ENCODE measurements at regions not wholly inside any gene's neighbourhood (a gene's known extent, or its start where the extent isn't known, plus 50 kb on each side); places are given as distances from the start of the nearest gene placed in this dataset.

DNA sequence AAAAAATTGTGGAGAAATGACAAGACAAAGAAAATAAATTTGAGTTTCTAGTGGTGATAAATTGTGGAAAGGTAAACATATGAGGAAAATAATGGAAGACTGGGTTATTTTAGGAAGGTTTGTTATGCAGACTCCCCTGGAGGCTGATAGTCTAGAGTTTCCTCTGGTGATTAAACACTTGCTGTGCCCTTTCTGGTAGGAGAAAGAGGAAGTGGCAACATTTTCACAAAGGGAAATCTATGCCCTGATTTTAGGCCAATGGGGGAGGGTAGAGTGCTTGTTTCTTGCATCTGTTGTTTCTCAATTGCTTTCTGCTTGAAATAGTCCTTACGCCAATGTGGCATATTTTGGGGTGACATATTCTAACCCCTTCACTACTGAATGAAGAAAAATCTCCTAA is 129.1 kb upstream of the DOK5 start:
- in situ Hi-C loops (cut with HindIII; ENCODE audit: low pct_unique_long_range_greater_than_20kb, low sequenced_read_pairs): no loop called here

DNA sequence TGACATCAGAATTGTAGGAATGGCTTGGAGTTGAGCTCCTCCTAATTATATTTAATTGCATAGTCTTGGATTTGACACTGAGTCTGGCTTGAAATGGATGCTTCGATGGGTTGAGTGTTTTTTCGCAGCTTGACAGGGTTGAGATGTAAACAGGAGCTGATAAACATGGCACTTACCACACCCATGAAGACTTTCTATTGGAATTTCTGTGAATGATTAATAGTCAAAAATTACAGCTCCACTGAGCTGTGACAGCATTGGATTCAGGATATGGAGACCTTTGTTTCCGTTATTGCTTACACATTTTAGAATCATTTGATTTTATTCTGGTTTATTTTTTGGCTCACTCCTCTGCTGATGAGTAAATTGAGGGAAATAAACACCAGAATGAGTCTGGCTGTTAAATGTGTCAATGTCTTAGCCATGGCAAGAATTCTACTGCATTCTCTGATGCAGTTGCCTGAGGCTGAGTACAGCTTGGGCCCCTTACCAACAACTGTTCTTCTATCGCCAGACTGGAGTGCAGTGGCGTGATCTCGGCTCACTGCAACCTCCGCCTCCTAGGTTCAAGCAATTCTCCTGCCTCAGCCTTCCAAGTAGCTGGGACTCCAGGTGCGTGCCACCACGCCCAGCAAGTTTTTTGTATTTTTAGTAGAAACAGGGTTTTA is 128.1 kb upstream of the DOK5 start:
- BruUV-seq (replicated peaks): no TSS peak
- Histone ChIP-seq H3K27me3 (ENCODE audit: control insufficient read depth, insufficient read depth, low read length) (no peaks in the 10 kb centered on the region), H3K9me3 (ENCODE audit: control insufficient read depth, insufficient read depth, low read depth, low read length) (no peaks in the 10 kb centered on the region), H3K36me3 (ENCODE audit: control insufficient read depth, insufficient read depth, low read length) (no peaks in the 10 kb centered on the region), H3K4me3 (ENCODE audit: low read depth in 2 of 2, low read length in 2 of 2) (no peak overlapping the region), H3K4me1 (ENCODE audit: control insufficient read depth, insufficient read depth, low read length) (no peaks in the 10 kb centered on the region; the same call in 1 of the 2 replicates), H3K27ac (ENCODE audit: low read length) (no peak overlapping the region)
- in situ Hi-C loops (cut with HindIII; ENCODE audit: low pct_unique_long_range_greater_than_20kb, low sequenced_read_pairs): no loop called here
- ChIA-PET POLR2A (no interaction called here), CTCF (no interaction called here)
- ATAC-seq (no peak), DNase-seq (ENCODE audit: low read depth, low spot score) (no peak)
- TF ChIP-seq, protein P1, sequence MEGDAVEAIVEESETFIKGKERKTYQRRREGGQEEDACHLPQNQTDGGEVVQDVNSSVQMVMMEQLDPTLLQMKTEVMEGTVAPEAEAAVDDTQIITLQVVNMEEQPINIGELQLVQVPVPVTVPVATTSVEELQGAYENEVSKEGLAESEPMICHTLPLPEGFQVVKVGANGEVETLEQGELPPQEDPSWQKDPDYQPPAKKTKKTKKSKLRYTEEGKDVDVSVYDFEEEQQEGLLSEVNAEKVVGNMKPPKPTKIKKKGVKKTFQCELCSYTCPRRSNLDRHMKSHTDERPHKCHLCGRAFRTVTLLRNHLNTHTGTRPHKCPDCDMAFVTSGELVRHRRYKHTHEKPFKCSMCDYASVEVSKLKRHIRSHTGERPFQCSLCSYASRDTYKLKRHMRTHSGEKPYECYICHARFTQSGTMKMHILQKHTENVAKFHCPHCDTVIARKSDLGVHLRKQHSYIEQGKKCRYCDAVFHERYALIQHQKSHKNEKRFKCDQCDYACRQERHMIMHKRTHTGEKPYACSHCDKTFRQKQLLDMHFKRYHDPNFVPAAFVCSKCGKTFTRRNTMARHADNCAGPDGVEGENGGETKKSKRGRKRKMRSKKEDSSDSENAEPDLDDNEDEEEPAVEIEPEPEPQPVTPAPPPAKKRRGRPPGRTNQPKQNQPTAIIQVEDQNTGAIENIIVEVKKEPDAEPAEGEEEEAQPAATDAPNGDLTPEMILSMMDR (IDR thresholded peaks at IDR 0.05): no peak
- TF ChIP-seq POLR2AphosphoS5 (IDR thresholded peaks at IDR 0.05; ENCODE audit: low read depth, low read length): no peak
- TF ChIP-seq, protein P2, sequence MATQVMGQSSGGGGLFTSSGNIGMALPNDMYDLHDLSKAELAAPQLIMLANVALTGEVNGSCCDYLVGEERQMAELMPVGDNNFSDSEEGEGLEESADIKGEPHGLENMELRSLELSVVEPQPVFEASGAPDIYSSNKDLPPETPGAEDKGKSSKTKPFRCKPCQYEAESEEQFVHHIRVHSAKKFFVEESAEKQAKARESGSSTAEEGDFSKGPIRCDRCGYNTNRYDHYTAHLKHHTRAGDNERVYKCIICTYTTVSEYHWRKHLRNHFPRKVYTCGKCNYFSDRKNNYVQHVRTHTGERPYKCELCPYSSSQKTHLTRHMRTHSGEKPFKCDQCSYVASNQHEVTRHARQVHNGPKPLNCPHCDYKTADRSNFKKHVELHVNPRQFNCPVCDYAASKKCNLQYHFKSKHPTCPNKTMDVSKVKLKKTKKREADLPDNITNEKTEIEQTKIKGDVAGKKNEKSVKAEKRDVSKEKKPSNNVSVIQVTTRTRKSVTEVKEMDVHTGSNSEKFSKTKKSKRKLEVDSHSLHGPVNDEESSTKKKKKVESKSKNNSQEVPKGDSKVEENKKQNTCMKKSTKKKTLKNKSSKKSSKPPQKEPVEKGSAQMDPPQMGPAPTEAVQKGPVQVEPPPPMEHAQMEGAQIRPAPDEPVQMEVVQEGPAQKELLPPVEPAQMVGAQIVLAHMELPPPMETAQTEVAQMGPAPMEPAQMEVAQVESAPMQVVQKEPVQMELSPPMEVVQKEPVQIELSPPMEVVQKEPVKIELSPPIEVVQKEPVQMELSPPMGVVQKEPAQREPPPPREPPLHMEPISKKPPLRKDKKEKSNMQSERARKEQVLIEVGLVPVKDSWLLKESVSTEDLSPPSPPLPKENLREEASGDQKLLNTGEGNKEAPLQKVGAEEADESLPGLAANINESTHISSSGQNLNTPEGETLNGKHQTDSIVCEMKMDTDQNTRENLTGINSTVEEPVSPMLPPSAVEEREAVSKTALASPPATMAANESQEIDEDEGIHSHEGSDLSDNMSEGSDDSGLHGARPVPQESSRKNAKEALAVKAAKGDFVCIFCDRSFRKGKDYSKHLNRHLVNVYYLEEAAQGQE (IDR thresholded peaks at IDR 0.05; ENCODE audit: insufficient read depth in 1 of 2, low read depth in 2 of 2, low read length in 1 of 2): no peak
- TF ChIP-seq SIN3A (IDR thresholded peaks at IDR 0.05; ENCODE audit: borderline replicate concordance, insufficient read depth, low read depth, low read length): no peak
- TF ChIP-seq TCF7L2 (IDR thresholded peaks at IDR 0.05; ENCODE audit: low read depth, low read length): no peak
- intact Hi-C loops (cut with micrococcal nuclease; ENCODE audit: unreplicated experiment): no loop called here

More for the DNA sequence above, 129.1 kb upstream of the DOK5 start:
- Histone ChIP-seq H3K27ac (ENCODE audit: low read length) (no peak overlapping the region), H3K9me3 (ENCODE audit: control insufficient read depth, insufficient read depth, low read depth, low read length) (no peaks in the 10 kb centered on the region), H3K36me3 (ENCODE audit: control insufficient read depth, insufficient read depth, low read length) (no peaks in the 10 kb centered on the region), H3K27me3 (ENCODE audit: control insufficient read depth, insufficient read depth, low read length) (no peaks in the 10 kb centered on the region), H3K4me3 (ENCODE audit: low read depth in 2 of 2, low read length in 2 of 2) (no peak overlapping the region), H3K4me1 (ENCODE audit: control insufficient read depth, insufficient read depth, low read length) (no peaks in the 10 kb centered on the region; the same call in 1 of the 2 replicates)
- TF ChIP-seq TCF7L2 (IDR thresholded peaks at IDR 0.05; ENCODE audit: low read depth, low read length) (no peak), POLR2AphosphoS5 (IDR thresholded peaks at IDR 0.05; ENCODE audit: low read depth, low read length) (no peak), SIN3A (IDR thresholded peaks at IDR 0.05; ENCODE audit: borderline replicate concordance, insufficient read depth, low read depth, low read length) (no peak)
- TF ChIP-seq, protein P2 (IDR thresholded peaks at IDR 0.05; ENCODE audit: insufficient read depth in 1 of 2, low read depth in 2 of 2, low read length in 1 of 2): no peak
- TF ChIP-seq, protein P1 (IDR thresholded peaks at IDR 0.05): no peak
- CTCF ChIA-PET: no interaction called here
- intact Hi-C loops (cut with micrococcal nuclease; ENCODE audit: unreplicated experiment): no loop called here
- POLR2A ChIA-PET: no interaction called here
- ATAC-seq (no peak), DNase-seq (ENCODE audit: low read depth, low spot score) (no peak)
- no TSS peak for BruUV-seq (replicated peaks)
